ENCODE measurements at regions not wholly inside any gene's neighbourhood (a gene's known extent, or its start where the extent isn't known, plus 50 kb on each side); places are given as distances from the start of the nearest gene placed in this dataset.
"Not testable (repeated sequence)": the region's sequence is repeated elsewhere in the genome, so short reads cannot be mapped to it uniquely, and the experiment has no call there.

DNA sequence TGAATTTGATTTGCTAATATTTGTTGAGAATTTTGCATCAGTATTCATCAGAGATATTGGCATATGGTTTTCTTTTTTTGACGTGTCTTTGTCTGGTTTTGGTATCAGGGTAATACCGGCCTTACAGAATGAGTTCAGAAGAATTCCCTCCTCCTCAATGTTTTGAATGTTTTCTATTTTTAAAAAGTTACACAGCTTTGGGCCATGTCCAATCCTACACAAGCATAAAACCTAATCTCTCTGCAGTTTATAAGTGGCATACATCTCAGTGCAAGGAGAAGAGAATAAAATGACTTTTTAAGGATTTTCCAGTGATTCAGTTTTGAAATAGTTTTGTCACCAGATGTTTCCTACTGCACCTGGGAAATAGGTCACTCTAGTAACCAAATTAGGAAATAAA lies 185.5 kb downstream of the COL12A1 start:
- no peak overlapping the region for H3K18ac ChIP-seq (ENCODE audit: low read length)
- H3K79me2 ChIP-seq (ENCODE audit: control insufficient read depth, insufficient read depth, low read length): no peaks in the 10 kb centered on the region
- no peak overlapping the region for H3K4me2 ChIP-seq (ENCODE audit: low read length)
- H4K5ac ChIP-seq (ENCODE audit: low read length): no peak overlapping the region
- H3K27me3 ChIP-seq (ENCODE audit: insufficient read depth, low read length, poor library complexity): no peaks in the 10 kb centered on the region
- WGBS (ENCODE audit: extremely low coverage, insufficient coverage, low lambda C conversion rate): no CpG with 5 or more reads among the region's 2 CpGs
- no peak overlapping the region for H3K4me3 ChIP-seq (ENCODE audit: low read length)
- DNase-seq: no peak
- H2BK120ac ChIP-seq (ENCODE audit: low read depth, low read length): no peak overlapping the region
- no peak overlapping the region for H3K27ac ChIP-seq (ENCODE audit: low read depth, low read length)
- no peak overlapping the region for H2BK15ac ChIP-seq (replicated peaks; ENCODE audit: low read depth)
- no peaks in the 10 kb centered on the region for H3K36me3 ChIP-seq (ENCODE audit: control insufficient read depth, insufficient read depth, low read length)
- no peaks in the 10 kb centered on the region for H3K4me1 ChIP-seq (ENCODE audit: control insufficient read depth, low read depth, low read length)
- H2AK5ac ChIP-seq (ENCODE audit: low read length): no peak overlapping the region
- no peaks in the 10 kb centered on the region for H3K79me1 ChIP-seq (ENCODE audit: low read length)
- H3K9ac ChIP-seq (ENCODE audit: low read length): no peak overlapping the region
- H3K4ac ChIP-seq (ENCODE audit: low read depth, low read length): no peak overlapping the region
- no peak overlapping the region for H3K23ac ChIP-seq (ENCODE audit: low read length)
- H3K56ac ChIP-seq (ENCODE audit: low read length): no peak overlapping the region
- no peak overlapping the region for H4K8ac ChIP-seq (ENCODE audit: low read depth, low read length)
- no peak overlapping the region for H2BK5ac ChIP-seq (ENCODE audit: low read length)

DNA sequence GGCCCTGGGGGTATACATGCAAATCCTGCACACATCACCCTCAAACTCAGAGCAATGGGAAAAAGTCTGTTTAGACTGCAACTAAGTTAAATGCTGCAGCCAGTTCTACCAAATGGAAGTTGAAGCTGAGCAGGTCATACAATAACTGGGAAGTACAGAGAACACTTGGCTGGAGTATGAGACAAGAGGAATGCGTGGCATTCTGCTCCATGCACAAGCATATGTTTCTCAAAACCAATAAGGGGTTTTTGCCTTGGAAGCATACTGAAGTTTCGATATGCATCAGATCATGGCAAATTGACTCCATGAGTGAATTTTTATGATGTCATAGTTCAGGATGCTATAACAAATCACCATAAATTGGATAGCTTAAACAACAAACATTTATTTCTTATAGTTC lies 193.8 kb downstream of the COL12A1 start:
- no peak overlapping the region for H3K56ac ChIP-seq (ENCODE audit: low read length)
- H3K4me2 ChIP-seq (ENCODE audit: low read length): no peak overlapping the region
- H3K4me3 ChIP-seq (ENCODE audit: low read length): no peak overlapping the region
- no peak overlapping the region for H2BK15ac ChIP-seq (replicated peaks; ENCODE audit: low read depth)
- no peak overlapping the region for H3K18ac ChIP-seq (ENCODE audit: low read length)
- no CpG with 5 or more reads among the region's 2 CpGs for WGBS (ENCODE audit: extremely low coverage, insufficient coverage, low lambda C conversion rate)
- DNase-seq: no peak
- no peaks in the 10 kb centered on the region for H3K79me1 ChIP-seq (ENCODE audit: low read length)
- H2AK5ac ChIP-seq (ENCODE audit: low read length): no peak overlapping the region
- no peak overlapping the region for H4K8ac ChIP-seq (ENCODE audit: low read depth, low read length)
- no peak overlapping the region for H2BK5ac ChIP-seq (ENCODE audit: low read length)
- no peak overlapping the region for H3K23ac ChIP-seq (ENCODE audit: low read length)
- no peak overlapping the region for H3K4ac ChIP-seq (ENCODE audit: low read depth, low read length)
- H3K27me3 ChIP-seq (ENCODE audit: insufficient read depth, low read length, poor library complexity): no peaks in the 10 kb centered on the region
- no peak overlapping the region for H3K9ac ChIP-seq (ENCODE audit: low read length)
- no peaks in the 10 kb centered on the region for H3K4me1 ChIP-seq (ENCODE audit: control insufficient read depth, low read depth, low read length)
- H4K5ac ChIP-seq (ENCODE audit: low read length): no peak overlapping the region
- no peak overlapping the region for H3K27ac ChIP-seq (ENCODE audit: low read depth, low read length)
- H3K79me2 ChIP-seq (ENCODE audit: control insufficient read depth, insufficient read depth, low read length): no peaks in the 10 kb centered on the region
- H3K36me3 ChIP-seq (ENCODE audit: control insufficient read depth, insufficient read depth, low read length): no peaks in the 10 kb centered on the region
- no peak overlapping the region for H2BK120ac ChIP-seq (ENCODE audit: low read depth, low read length)

DNA sequence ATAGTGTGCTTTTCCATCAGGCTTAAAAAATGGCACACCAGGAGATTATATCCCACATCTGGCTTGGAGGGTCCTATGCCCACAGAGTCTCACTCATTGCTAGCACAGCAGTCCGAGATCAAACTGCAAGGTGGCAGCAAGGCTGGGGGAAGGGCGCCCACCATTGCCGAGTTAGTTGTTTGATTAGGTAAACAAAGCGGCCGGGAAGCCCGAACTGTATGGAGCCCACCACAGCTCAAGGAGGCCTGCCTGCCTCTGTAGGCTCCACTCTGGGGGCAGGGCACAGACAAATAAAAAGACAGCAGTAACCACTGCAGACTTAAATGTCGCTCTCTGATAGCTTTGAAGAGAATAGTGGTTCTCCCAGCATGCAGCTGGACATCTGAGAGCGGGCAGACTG lies 201.9 kb downstream of the COL12A1 start:
- not testable (repeated sequence) for H3K4me3 ChIP-seq (ENCODE audit: low read length); H3K27ac ChIP-seq (ENCODE audit: low read depth, low read length); H3K27me3 ChIP-seq (ENCODE audit: insufficient read depth, low read length, poor library complexity); H3K18ac ChIP-seq (ENCODE audit: low read length); H3K79me1 ChIP-seq (ENCODE audit: low read length); H2BK15ac ChIP-seq (replicated peaks; ENCODE audit: low read depth); H4K5ac ChIP-seq (ENCODE audit: low read length); H4K8ac ChIP-seq (ENCODE audit: low read depth, low read length); H3K4me1 ChIP-seq (ENCODE audit: control insufficient read depth, low read depth, low read length); H3K23ac ChIP-seq (ENCODE audit: low read length); H3K36me3 ChIP-seq (ENCODE audit: control insufficient read depth, insufficient read depth, low read length); H3K79me2 ChIP-seq (ENCODE audit: control insufficient read depth, insufficient read depth, low read length); H2AK5ac ChIP-seq (ENCODE audit: low read length); H3K9ac ChIP-seq (ENCODE audit: low read length); H3K4ac ChIP-seq (ENCODE audit: low read depth, low read length); DNase-seq; H3K4me2 ChIP-seq (ENCODE audit: low read length); H2BK120ac ChIP-seq (ENCODE audit: low read depth, low read length); H2BK5ac ChIP-seq (ENCODE audit: low read length); H3K56ac ChIP-seq (ENCODE audit: low read length)
- WGBS (ENCODE audit: extremely low coverage, insufficient coverage, low lambda C conversion rate): no CpG with 5 or more reads among the region's 8 CpGs

DNA sequence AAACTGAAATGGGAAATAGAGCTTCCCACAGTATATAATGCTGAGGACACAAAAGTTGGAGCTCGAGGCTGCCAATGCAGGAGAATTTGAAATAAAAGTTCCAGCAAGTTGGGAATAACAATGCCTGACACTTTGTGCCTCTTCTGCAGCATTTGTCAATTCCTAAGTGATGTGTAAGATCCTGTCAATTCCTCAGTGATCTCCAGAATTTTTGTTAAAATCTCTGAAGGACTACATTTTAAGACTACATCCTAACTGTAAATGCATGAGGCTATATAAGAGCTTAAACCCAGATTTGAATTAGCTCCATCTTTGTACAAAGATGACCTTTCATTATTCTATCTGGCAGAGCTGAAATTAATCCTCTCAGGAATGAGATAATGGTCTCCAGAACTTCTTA lies 208.2 kb downstream of the COL12A1 start:
- Histone ChIP-seq H3K79me1 (ENCODE audit: low read length) (no peaks in the 10 kb centered on the region), H3K27ac (ENCODE audit: low read depth, low read length) (no peak overlapping the region), H2AK5ac (ENCODE audit: low read length) (no peak overlapping the region), H3K4ac (ENCODE audit: low read depth, low read length) (no peak overlapping the region), H3K4me1 (ENCODE audit: control insufficient read depth, low read depth, low read length) (no peaks in the 10 kb centered on the region), H3K18ac (ENCODE audit: low read length) (no peak overlapping the region), H3K4me2 (ENCODE audit: low read length) (no peak overlapping the region), H4K5ac (ENCODE audit: low read length) (no peak overlapping the region), H3K23ac (ENCODE audit: low read length) (no peak overlapping the region), H2BK120ac (ENCODE audit: low read depth, low read length) (no peak overlapping the region), H3K27me3 (ENCODE audit: insufficient read depth, low read length, poor library complexity) (no peaks in the 10 kb centered on the region), H2BK15ac (replicated peaks; ENCODE audit: low read depth) (no peak overlapping the region), H3K79me2 (ENCODE audit: control insufficient read depth, insufficient read depth, low read length) (no peaks in the 10 kb centered on the region), H3K56ac (ENCODE audit: low read length) (no peak overlapping the region), H2BK5ac (ENCODE audit: low read length) (no peak overlapping the region), H4K8ac (ENCODE audit: low read depth, low read length) (no peak overlapping the region), H3K9ac (ENCODE audit: low read length) (no peak overlapping the region), H3K4me3 (ENCODE audit: low read length) (no peak overlapping the region), H3K36me3 (ENCODE audit: control insufficient read depth, insufficient read depth, low read length) (no peaks in the 10 kb centered on the region)
- no CpG with 5 or more reads among the region's 1 CpG for WGBS (ENCODE audit: extremely low coverage, insufficient coverage, low lambda C conversion rate)
- DNase-seq: no peak

DNA sequence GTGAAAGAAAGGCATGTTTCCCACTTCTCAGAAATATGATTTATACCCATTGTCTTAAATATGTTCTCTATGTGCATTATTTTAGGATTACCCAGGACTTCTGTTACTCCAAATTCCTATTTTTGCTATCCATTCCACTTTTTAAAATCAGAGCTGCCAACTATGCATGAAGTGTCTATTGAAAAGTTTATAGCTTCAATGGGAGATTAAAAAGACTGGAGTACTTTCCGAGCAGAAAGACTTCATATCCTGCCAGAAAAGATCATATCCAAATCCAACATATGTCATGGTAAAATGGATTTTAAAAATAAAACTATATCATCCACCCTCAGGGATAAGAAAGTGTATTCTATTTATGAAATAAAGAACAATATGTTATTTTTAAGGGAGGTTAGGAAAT lies 212.7 kb downstream of the COL12A1 start:
- Histone ChIP-seq H2AK5ac (ENCODE audit: low read length) (no peak overlapping the region), H3K79me1 (ENCODE audit: low read length) (no peaks in the 10 kb centered on the region), H3K36me3 (ENCODE audit: control insufficient read depth, insufficient read depth, low read length) (no peaks in the 10 kb centered on the region), H3K79me2 (ENCODE audit: control insufficient read depth, insufficient read depth, low read length) (no peaks in the 10 kb centered on the region), H3K18ac (ENCODE audit: low read length) (no peak overlapping the region), H3K27ac (ENCODE audit: low read depth, low read length) (no peak overlapping the region), H3K4me3 (ENCODE audit: low read length) (no peak overlapping the region), H3K56ac (ENCODE audit: low read length) (no peak overlapping the region), H4K5ac (ENCODE audit: low read length) (no peak overlapping the region), H4K8ac (ENCODE audit: low read depth, low read length) (no peak overlapping the region), H2BK5ac (ENCODE audit: low read length) (no peak overlapping the region), H2BK120ac (ENCODE audit: low read depth, low read length) (no peak overlapping the region), H3K23ac (ENCODE audit: low read length) (no peak overlapping the region), H3K4ac (ENCODE audit: low read depth, low read length) (no peak overlapping the region), H3K4me1 (ENCODE audit: control insufficient read depth, low read depth, low read length) (no peaks in the 10 kb centered on the region), H2BK15ac (replicated peaks; ENCODE audit: low read depth) (no peak overlapping the region), H3K9ac (ENCODE audit: low read length) (no peak overlapping the region), H3K4me2 (ENCODE audit: low read length) (no peak overlapping the region), H3K27me3 (ENCODE audit: insufficient read depth, low read length, poor library complexity) (no peaks in the 10 kb centered on the region)
- no peak for DNase-seq
- no CpG with 5 or more reads among the region's 1 CpG for WGBS (ENCODE audit: extremely low coverage, insufficient coverage, low lambda C conversion rate)

DNA sequence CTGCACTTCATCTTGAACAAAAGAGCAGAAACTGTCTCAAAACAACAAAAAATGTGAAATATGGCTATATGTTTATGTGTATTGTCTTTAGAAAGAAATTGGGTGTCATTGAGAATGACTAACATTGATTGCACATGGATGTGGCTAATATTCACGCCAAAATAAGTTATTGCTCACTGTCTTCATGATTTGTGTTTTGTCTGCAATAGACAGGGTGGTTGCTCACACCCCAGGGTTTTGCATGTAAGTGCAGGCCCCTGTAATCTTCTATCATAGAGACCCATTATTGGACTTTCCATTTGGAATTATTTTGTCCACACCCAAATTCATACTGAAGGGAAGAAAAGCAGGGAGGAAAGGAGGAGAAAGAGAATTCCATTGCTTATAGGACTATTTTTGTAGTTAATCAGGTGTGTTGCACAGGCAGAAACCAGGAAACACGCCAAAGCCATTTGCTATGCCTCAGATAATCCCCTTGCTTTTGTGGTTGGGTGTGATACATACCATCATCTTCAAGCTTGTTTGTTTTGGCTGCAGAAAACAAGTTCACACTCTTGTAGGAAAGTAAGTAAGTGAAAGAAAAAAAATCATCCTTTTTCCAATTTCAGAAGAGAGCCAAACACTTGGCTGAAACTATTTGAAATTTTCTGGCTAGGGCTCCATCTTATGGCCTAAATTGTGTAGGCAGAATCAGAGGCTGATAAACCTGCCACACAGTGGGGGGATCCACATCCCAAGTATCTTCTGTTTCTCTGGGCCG lies 214.1 kb downstream of the COL12A1 start:
- H4K5ac ChIP-seq (ENCODE audit: low read length): no peak overlapping the region
- no peak overlapping the region for H2AK5ac ChIP-seq (ENCODE audit: low read length)
- no peak overlapping the region for H3K23ac ChIP-seq (ENCODE audit: low read length)
- H3K27ac ChIP-seq (ENCODE audit: low read depth, low read length): no peak overlapping the region
- WGBS (ENCODE audit: extremely low coverage, insufficient coverage, low lambda C conversion rate): no CpG with 5 or more reads among the region's 3 CpGs
- no peak overlapping the region for H2BK120ac ChIP-seq (ENCODE audit: low read depth, low read length)
- no peak overlapping the region for H3K18ac ChIP-seq (ENCODE audit: low read length)
- no peak overlapping the region for H3K4me3 ChIP-seq (ENCODE audit: low read length)
- no peak overlapping the region for H4K8ac ChIP-seq (ENCODE audit: low read depth, low read length)
- no peaks in the 10 kb centered on the region for H3K79me1 ChIP-seq (ENCODE audit: low read length)
- no peak overlapping the region for H3K56ac ChIP-seq (ENCODE audit: low read length)
- H3K4me1 ChIP-seq (ENCODE audit: control insufficient read depth, low read depth, low read length): no peaks in the 10 kb centered on the region
- no peak overlapping the region for H3K4me2 ChIP-seq (ENCODE audit: low read length)
- no peaks in the 10 kb centered on the region for H3K27me3 ChIP-seq (ENCODE audit: insufficient read depth, low read length, poor library complexity)
- no peak overlapping the region for H3K9ac ChIP-seq (ENCODE audit: low read length)
- no peaks in the 10 kb centered on the region for H3K36me3 ChIP-seq (ENCODE audit: control insufficient read depth, insufficient read depth, low read length)
- no peak overlapping the region for H2BK5ac ChIP-seq (ENCODE audit: low read length)
- peak; percentile 17 for DNase-seq
- no peaks in the 10 kb centered on the region for H3K79me2 ChIP-seq (ENCODE audit: control insufficient read depth, insufficient read depth, low read length)
- H2BK15ac ChIP-seq (replicated peaks; ENCODE audit: low read depth): no peak overlapping the region
- no peak overlapping the region for H3K4ac ChIP-seq (ENCODE audit: low read depth, low read length)
